Chondrocyte (in vitro differentiated cells): ENCODE measurements at regions not wholly inside any gene's neighbourhood (a gene's known extent, or its start where the extent isn't known, plus 50 kb on each side); places are given as distances from the start of the nearest gene placed in this dataset.
"Not testable (repeated sequence)": the region's sequence is repeated elsewhere in the genome, so short reads cannot be mapped to it uniquely, and the experiment has no call there.

ENCODE experiments used
- DNase-seq: peaks from one replicate; pipeline ENCODE4 v3.0.0; 2021; ENCODE audit warnings: mixed read lengths, low spot score
- H3K27ac Mint-ChIP-seq: one replicate; pipeline ENCODE4 v1.8.0; 2021; ENCODE audit warnings: mild to moderate bottlenecking, moderate library complexity, mixed read lengths; ENCODE audit not compliant: unreplicated experiment
- H3K27me3 Mint-ChIP-seq: 2 replicates; pipeline ENCODE4 v1.8.0; 2021; ENCODE audit warnings: low read depth, mixed read lengths
- H3K36me3 Mint-ChIP-seq: 2 replicates; pipeline ENCODE4 v1.8.0; 2021; ENCODE audit warnings: low read depth, mixed read lengths
- H3K4me1 Mint-ChIP-seq: 2 replicates; pipeline ENCODE4 v1.8.0; 2021; ENCODE audit warnings: low read depth, mild to moderate bottlenecking, mixed read lengths
- H3K4me3 Mint-ChIP-seq: one replicate; pipeline ENCODE4 v1.8.0; 2021; ENCODE audit warnings: mild to moderate bottlenecking, moderate library complexity, mixed read lengths; ENCODE audit not compliant: unreplicated experiment
- H3K9me3 Mint-ChIP-seq: 2 replicates; pipeline ENCODE4 v1.8.0; 2021; ENCODE audit warnings: low read depth, mixed read lengths
- TF ChIP-seq, protein P1 (sequence below): fragments of 200-600 bp; sonication (generic); IDR thresholded peaks from 2 replicates; pipeline ENCODE4 v1.5.0; 2021; ENCODE audit warnings: antibody characterized with exemption, mild to moderate bottlenecking, moderate library complexity

- Mint-ChIP-seq H3K27ac (no peak overlapping the region), H3K27me3 (no peaks in the 10 kb centered on the region), H3K9me3 (peaks cover 60% of the 10 kb centered on the region), H3K36me3 (peaks cover 2% of the 10 kb centered on the region), H3K4me3 (no peak overlapping the region), H3K4me1 (no peaks in the 10 kb centered on the region)
- TF ChIP-seq, protein P1, sequence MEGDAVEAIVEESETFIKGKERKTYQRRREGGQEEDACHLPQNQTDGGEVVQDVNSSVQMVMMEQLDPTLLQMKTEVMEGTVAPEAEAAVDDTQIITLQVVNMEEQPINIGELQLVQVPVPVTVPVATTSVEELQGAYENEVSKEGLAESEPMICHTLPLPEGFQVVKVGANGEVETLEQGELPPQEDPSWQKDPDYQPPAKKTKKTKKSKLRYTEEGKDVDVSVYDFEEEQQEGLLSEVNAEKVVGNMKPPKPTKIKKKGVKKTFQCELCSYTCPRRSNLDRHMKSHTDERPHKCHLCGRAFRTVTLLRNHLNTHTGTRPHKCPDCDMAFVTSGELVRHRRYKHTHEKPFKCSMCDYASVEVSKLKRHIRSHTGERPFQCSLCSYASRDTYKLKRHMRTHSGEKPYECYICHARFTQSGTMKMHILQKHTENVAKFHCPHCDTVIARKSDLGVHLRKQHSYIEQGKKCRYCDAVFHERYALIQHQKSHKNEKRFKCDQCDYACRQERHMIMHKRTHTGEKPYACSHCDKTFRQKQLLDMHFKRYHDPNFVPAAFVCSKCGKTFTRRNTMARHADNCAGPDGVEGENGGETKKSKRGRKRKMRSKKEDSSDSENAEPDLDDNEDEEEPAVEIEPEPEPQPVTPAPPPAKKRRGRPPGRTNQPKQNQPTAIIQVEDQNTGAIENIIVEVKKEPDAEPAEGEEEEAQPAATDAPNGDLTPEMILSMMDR: no peak
- DNase-seq: no peak
These were observed 97.0 kb upstream of the ZC4H2 start for GRCh38 chrX:65073233-65073632.

DNA sequence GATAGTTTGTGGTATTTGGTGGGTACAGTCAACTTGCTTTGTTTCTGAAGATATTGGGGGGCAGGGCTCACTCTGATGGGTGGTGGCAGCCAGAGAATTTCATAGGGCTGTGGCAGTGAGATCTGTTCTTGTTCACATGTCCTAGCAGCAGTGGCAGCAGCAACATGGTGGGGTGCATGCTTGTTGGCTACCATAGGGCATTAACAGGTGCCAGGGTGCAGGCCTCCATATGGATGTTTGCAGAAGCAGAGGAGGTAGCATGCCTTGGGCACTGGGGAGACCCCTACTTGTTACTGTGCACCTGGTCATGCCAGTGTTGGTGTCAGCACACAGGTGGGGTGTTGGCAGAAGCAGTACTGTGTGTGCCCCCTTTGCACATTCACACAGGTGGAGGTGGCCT lies 96.3 kb upstream of the ZC4H2 start:
- no peak overlapping the region for H3K4me3 Mint-ChIP-seq
- no peaks in the 10 kb centered on the region for H3K27me3 Mint-ChIP-seq
- no peak for DNase-seq
- peaks cover 57% of the 10 kb centered on the region for H3K9me3 Mint-ChIP-seq
- no peaks in the 10 kb centered on the region for H3K4me1 Mint-ChIP-seq
- TF ChIP-seq, protein P1: no peak
- H3K36me3 Mint-ChIP-seq: peaks cover 2% of the 10 kb centered on the region
- no peak overlapping the region for H3K27ac Mint-ChIP-seq

DNA sequence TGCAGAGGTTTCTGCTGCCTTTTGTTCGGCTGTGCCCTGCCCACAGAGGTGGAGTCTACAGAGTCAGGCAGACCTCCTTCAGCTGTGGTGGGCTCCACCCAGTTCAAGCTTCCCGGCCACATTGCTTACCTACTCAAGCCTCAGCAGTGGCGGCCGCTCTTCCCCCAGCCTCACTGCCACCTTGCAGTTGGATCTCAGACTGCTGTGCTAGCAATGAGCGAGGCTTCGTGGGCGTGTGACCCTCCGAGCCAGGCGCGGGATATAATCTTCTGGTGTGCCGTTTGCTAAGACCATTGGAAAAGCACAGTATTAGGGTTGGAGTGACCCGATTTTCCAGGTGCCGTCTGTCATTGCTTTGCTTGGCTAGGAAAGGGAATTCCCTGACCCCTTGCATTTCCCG lies 82.4 kb upstream of the ZC4H2 start:
- H3K4me3 Mint-ChIP-seq, H3K27ac Mint-ChIP-seq, H3K27me3 Mint-ChIP-seq, H3K36me3 Mint-ChIP-seq, H3K4me1 Mint-ChIP-seq: not testable (repeated sequence)
- peaks cover 58% of the 10 kb centered on the region for H3K9me3 Mint-ChIP-seq
- DNase-seq: peak; percentile 48

DNA sequence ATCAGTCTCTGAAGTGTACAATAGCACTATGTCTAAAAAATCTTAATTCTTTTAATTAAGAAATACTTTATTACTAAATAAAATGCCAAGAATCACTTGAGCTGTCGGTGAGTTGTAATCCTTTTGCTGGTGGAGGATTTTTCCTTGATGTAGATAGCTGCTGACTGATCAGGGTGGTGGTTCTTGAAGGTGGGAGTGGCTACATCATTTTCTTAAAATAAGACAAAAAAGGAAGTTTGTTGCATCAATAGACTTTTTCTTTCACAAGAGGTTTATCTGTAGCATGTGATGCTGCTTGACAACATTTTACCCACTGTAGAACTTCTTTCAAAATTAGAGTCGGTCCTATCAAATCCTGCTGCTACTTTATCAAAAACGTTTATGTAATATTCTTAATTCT lies 68.8 kb upstream of the ZC4H2 start:
- DNase-seq: no peak
- TF ChIP-seq, protein P1: no peak
- H3K36me3 Mint-ChIP-seq: no peaks in the 10 kb centered on the region
- peaks cover 45% of the 10 kb centered on the region for H3K9me3 Mint-ChIP-seq
- H3K4me3 Mint-ChIP-seq: no peak overlapping the region
- no peaks in the 10 kb centered on the region for H3K4me1 Mint-ChIP-seq
- no peak overlapping the region for H3K27ac Mint-ChIP-seq
- H3K27me3 Mint-ChIP-seq: no peaks in the 10 kb centered on the region

GRCh38 chrX:65035446-65035770 lies 59.2 kb upstream of the ZC4H2 start:
- TF ChIP-seq, protein P1: no peak
- H3K36me3 Mint-ChIP-seq: no peaks in the 10 kb centered on the region
- peak overlapping the region; percentile 90 for H3K27ac Mint-ChIP-seq
- H3K4me1 Mint-ChIP-seq: peaks cover 6% of the 10 kb centered on the region
- peaks cover 8% of the 10 kb centered on the region for H3K9me3 Mint-ChIP-seq
- no peak for DNase-seq
- peak overlapping the region; percentile 82 for H3K4me3 Mint-ChIP-seq
- H3K27me3 Mint-ChIP-seq: no peaks in the 10 kb centered on the region

DNA sequence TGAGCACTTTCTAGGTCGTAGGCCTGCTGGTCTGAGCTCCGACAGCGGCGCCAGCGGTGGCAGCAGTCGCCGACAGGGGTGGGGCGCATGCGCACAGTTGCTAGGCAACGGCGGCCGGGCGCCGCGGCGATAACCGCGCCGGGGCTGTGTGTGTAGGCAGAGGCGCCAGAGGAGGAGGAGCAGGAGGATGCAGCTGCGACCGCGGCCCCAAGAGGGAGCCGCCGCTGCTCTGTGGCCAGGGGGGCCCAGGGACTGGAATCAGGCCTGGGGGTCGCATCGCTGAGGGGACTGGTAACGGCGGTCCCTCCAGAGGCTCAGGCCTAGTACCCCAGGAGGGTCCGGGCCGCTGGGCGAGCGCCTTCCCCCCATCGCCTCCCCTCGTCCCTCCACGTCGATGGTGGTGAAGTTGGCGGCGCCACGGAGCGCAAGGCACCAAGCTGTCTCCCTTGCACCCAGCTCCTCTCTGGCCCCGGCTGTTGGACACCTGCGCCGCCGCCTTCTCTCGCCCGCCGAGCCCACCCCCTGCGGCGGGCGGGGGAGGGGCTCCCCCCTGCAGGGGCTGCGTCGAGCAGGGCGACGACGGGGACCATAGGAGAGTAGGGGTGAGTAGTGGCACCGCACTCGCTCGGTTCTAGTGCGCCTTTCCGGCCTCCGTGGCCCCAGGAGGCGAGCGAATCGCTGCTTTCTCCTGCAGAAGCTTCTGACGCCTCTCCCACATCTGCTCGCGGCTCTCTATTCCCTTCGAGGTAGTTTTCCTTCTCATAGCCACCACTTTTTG lies 58.6 kb upstream of the ZC4H2 start, which contains the start of gene ZC3H12B:
ZC3H12B (plus strand) TSS at position 159 of the 778 bp plus-strand sequence.
- peak; percentile 88 for DNase-seq
- Mint-ChIP-seq H3K4me1 (peaks cover 6% of the 10 kb centered on the region), H3K27ac (peak within 1 kb of the TSS; percentile 92), H3K36me3 (no peaks in the 10 kb centered on the region), H3K9me3 (peaks cover 9% of the 10 kb centered on the region), H3K4me3 (peak within 1 kb of the TSS; percentile 82), H3K27me3 (no peaks in the 10 kb centered on the region)
- TF ChIP-seq, protein P1: peak; percentile 77
